K562 (cell line): ENCODE measurements at regions not wholly inside any gene's neighbourhood (a gene's known extent, or its start where the extent isn't known, plus 50 kb on each side); places are given as distances from the start of the nearest gene placed in this dataset.

Experiments
- ATAC-seq: fragments of 200-7000 bp; cut with Tn5 transposase; 3 replicates; pipeline ENCODE4 v1.9.1; 2020; ENCODE audit warnings: moderate library complexity
- BruUV-seq: library from RNA; stranded (reverse); fragments of 400-500 nt; replicated peaks from 2 replicates; lab custom pipeline; 2021; lab: Mats Ljungman, UMichigan
- CTCF ChIA-PET: fragments of 300-600 bp; formaldehyde crosslinking; extraction: SDS; loops from one replicate; lab custom pipeline; 2021; ENCODE audit warnings: low intra/inter-chr PET ratio; lab: Yijun Ruan, JAX
- POLR2A ChIA-PET: fragments of 300-600, 350-650 bp; sonication (Branson Sonifier 250); formaldehyde crosslinking; extraction: SDS; loops from one replicate; lab custom pipeline; 2021; ENCODE audit warnings: antibody characterized with exemption, inconsistent platforms; lab: Yijun Ruan, JAX
- DNase-seq, 4 experiments: peaks; one replicate each; pipeline versions ENCODE4 v3.0.0 to v3.0.0-alpha.2; 2011 to 2018; ENCODE audit warnings: low spot score in 3 of 4, mixed read lengths in 3 of 4; ENCODE audit errors: extremely low read depth in 1 of 4
- FAIRE-seq: peaks from 2 replicates; lab custom pipeline; 2011; peaks lifted over from hg19 to GRCh38; lab: Jason Lieb, UNC
- H2AFZ ChIP-seq: 2 replicates; pipeline ENCODE4 v1.6.0; 2011; ENCODE audit warnings: low read depth, low read length, control low read depth, inconsistent platforms
- H3K27ac ChIP-seq: fragments of 200-600 bp; 3 replicates; pipeline ENCODE4 v1.8.0; 2011; ENCODE audit warnings: low read depth, mild to moderate bottlenecking, control low read depth, inconsistent platforms, low read length, moderate library complexity, mixed read lengths; ENCODE audit errors: extremely low read depth
- H3K27me3 ChIP-seq, 2 experiments: fragments of 300-600 bp in 1 of 2; 2 replicates in 1 of 2; 3 replicates in 1 of 2; pipeline versions ENCODE4 v1.6.0 to v1.8.0; 2011; ENCODE audit warnings: inconsistent platforms in 2 of 2, low read length in 2 of 2, mild to moderate bottlenecking in 1 of 2, mixed read lengths in 1 of 2, moderate library complexity in 1 of 2; ENCODE audit not compliant: control insufficient read depth in 2 of 2, insufficient read depth in 2 of 2
- H3K36me3 ChIP-seq: fragments of 300-600 bp; 3 replicates; pipeline ENCODE4 v1.8.0; 2011; ENCODE audit warnings: mild to moderate bottlenecking, low read length, inconsistent platforms; ENCODE audit not compliant: control insufficient read depth, insufficient read depth
- H3K4me1 ChIP-seq, 2 experiments: fragments of 200-600 bp in 1 of 2; replicated peaks in 1 of 2; 2 replicates in 1 of 2; 3 replicates in 1 of 2; pipeline versions ENCODE4 v1.5.1 to v1.8.0; 2011; ENCODE audit warnings: inconsistent platforms in 2 of 2, low read length in 2 of 2, mild to moderate bottlenecking in 1 of 2, mixed read lengths in 1 of 2, moderate library complexity in 1 of 2; ENCODE audit not compliant: control insufficient read depth in 2 of 2, insufficient read depth in 2 of 2
- H3K4me2 ChIP-seq: 2 replicates; pipeline ENCODE4 v1.6.1; 2011; ENCODE audit warnings: low read length, control low read depth, inconsistent platforms, mixed read lengths; ENCODE audit not compliant: insufficient read depth
- H3K4me3 ChIP-seq: fragments of 200-600 bp; sonication (generic), shearing (Covaris generic); 2 replicates; pipeline ENCODE4 v1.5.1; 2016; ENCODE audit warnings: control low read depth, inconsistent platforms
- H3K79me2 ChIP-seq: fragments of 200-600 bp; 3 replicates; pipeline ENCODE4 v1.8.0; 2011; ENCODE audit warnings: low read length, inconsistent platforms; ENCODE audit not compliant: control insufficient read depth, insufficient read depth
- H3K9ac ChIP-seq, 2 experiments: 2 replicates each; pipeline versions ENCODE4 v1.6.0 to v1.6.1; 2011; ENCODE audit warnings: low read depth in 2 of 2, low read length in 2 of 2, control low read depth in 1 of 2, inconsistent platforms in 1 of 2, mild to moderate bottlenecking in 1 of 2, mixed read lengths in 1 of 2; ENCODE audit not compliant: insufficient read depth in 1 of 2
- H3K9me1 ChIP-seq: one replicate; pipeline ENCODE4 v1.6.0; 2011; ENCODE audit warnings: inconsistent platforms, mild to moderate bottlenecking, low read length, moderate library complexity; ENCODE audit not compliant: control insufficient read depth, insufficient read depth
- H3K9me3 ChIP-seq: replicated peaks from 2 replicates; pipeline ENCODE4 v1.5.1; 2011; ENCODE audit warnings: low read depth, low read length, inconsistent platforms; ENCODE audit not compliant: control insufficient read depth, insufficient read depth
- H4K20me1 ChIP-seq: replicated peaks from 2 replicates; pipeline ENCODE4 v1.6.1; 2011; ENCODE audit warnings: low read length, inconsistent platforms, mixed read lengths; ENCODE audit not compliant: control insufficient read depth, insufficient read depth
- CREBBP ChIP-seq: IDR thresholded peaks from one replicate; pipeline ENCODE4 v1.6.1; 2012; ENCODE audit warnings: low read depth, mild to moderate bottlenecking, control low read depth, inconsistent platforms, low read length
- CXXC5 ChIP-seq: fragments of 250-450 bp; sonication (Bioruptor Pico); IDR thresholded peaks from 2 replicates; pipeline ENCODE4 v1.8.0; 2022; ENCODE audit warnings: inconsistent platforms, mild to moderate bottlenecking, moderate library complexity
- HDAC1 ChIP-seq, 2 experiments: fragments of 450-650 bp; IDR thresholded peaks; 2 replicates each; pipeline ENCODE4 v1.6.1; 2016 to 2017; ENCODE audit warnings: inconsistent platforms in 1 of 2, mild to moderate bottlenecking in 1 of 2, moderate library complexity in 1 of 2
- JUN ChIP-seq, 2 experiments: sonication (generic) in 1 of 2; formaldehyde crosslinking in 1 of 2; IDR thresholded peaks; 2 replicates each; pipeline versions ENCODE4 v1.6.1 to v1.8.0; 2012 to 2022; ENCODE audit warnings: borderline replicate concordance in 2 of 2, mild to moderate bottlenecking in 2 of 2, improper control_type of control experiment in 1 of 2, low read depth in 1 of 2, low read length in 1 of 2, missing genetic modification reagents in 1 of 2
- MYBL2 ChIP-seq, 2 experiments: fragments of 450-650 bp in 1 of 2; sonication (generic) in 1 of 2; formaldehyde crosslinking in 1 of 2; IDR thresholded peaks; 2 replicates each; pipeline versions ENCODE4 v1.6.1 to v1.8.1; 2017 to 2022; ENCODE audit warnings: borderline replicate concordance in 1 of 2, inconsistent platforms in 1 of 2, low read depth in 1 of 2, mild to moderate bottlenecking in 1 of 2, missing genetic modification reagents in 1 of 2, moderate library complexity in 1 of 2
- TCF3 ChIP-seq: sonication (generic); formaldehyde crosslinking; IDR thresholded peaks from 2 replicates; pipeline ENCODE4 v1.4.0; 2020; ENCODE audit warnings: mild to moderate bottlenecking, missing genetic modification reagents
- ZNF12 ChIP-seq: sonication (generic); formaldehyde crosslinking; IDR thresholded peaks from 2 replicates; pipeline ENCODE4 v1.4.0; 2020; ENCODE audit warnings: mild to moderate bottlenecking, missing genetic modification reagents
- WGBS: fragments of 100-300 bp; shearing (Covaris generic); methylation state at CpG from one replicate; pipeline ENCODE4 v1.1.6; 2016; ENCODE audit warnings: low coverage, mixed read lengths; ENCODE audit not compliant: insufficient coverage; ENCODE audit errors: missing lambda C conversion rate; 5-methylcytosine and 5-hydroxymethylcytosine counted together
- in situ Hi-C: fragments of 300-500 bp; cut with MboI; formaldehyde crosslinking; loops from 4 replicates; pipeline ENCODE4 v1.15.0; 2018; ENCODE audit warnings: inconsistent platforms, mixed read lengths
- intact Hi-C: fragments of 100-400 bp; cut with micrococcal nuclease; formaldehyde crosslinking; loops from 2 replicates; pipeline ENCODE4 v1.14.2; 2022
- TF ChIP-seq, protein P1 (sequence below): sonication (generic); formaldehyde crosslinking; IDR thresholded peaks from 2 replicates; pipeline ENCODE4 v1.8.1; 2023; ENCODE audit warnings: missing genetic modification reagents, mild to moderate bottlenecking, borderline replicate concordance
- TF ChIP-seq, protein P2 (sequence below): fragments of 450-650 bp; IDR thresholded peaks from 2 replicates; pipeline ENCODE4 v1.6.1; 2016; ENCODE audit warnings: missing biosample characterization, missing genetic modification characterization
- TF ChIP-seq, protein P3 (sequence below): fragments of 450-650 bp; IDR thresholded peaks from 2 replicates; pipeline ENCODE4 v1.6.1; 2017; ENCODE audit warnings: antibody characterized with exemption, mild to moderate bottlenecking

DNA sequence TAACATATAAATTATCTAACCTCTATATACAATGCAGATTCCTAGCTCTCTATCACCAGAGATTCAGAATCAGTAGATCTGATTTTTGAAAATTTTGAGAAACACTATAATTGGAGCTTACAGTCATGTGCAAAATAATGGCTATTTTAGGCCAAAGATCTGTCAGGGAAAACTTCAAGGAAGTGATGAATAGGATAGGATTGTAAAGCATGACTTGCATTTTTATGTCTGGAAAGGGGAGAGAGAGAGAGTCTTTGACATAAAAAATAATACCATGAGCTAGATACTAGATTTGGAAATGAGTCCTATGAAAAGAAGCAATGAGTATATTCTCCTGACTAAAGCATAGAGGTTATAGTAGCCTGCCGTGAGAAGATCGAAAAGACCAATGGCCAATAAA, 181.1 kb downstream of the SDHAF3 start (continued):
- TF ChIP-seq HDAC1 (IDR thresholded peaks at IDR 0.05) = no peak
- no peak for TF ChIP-seq CREBBP
- TF ChIP-seq, protein P1, sequence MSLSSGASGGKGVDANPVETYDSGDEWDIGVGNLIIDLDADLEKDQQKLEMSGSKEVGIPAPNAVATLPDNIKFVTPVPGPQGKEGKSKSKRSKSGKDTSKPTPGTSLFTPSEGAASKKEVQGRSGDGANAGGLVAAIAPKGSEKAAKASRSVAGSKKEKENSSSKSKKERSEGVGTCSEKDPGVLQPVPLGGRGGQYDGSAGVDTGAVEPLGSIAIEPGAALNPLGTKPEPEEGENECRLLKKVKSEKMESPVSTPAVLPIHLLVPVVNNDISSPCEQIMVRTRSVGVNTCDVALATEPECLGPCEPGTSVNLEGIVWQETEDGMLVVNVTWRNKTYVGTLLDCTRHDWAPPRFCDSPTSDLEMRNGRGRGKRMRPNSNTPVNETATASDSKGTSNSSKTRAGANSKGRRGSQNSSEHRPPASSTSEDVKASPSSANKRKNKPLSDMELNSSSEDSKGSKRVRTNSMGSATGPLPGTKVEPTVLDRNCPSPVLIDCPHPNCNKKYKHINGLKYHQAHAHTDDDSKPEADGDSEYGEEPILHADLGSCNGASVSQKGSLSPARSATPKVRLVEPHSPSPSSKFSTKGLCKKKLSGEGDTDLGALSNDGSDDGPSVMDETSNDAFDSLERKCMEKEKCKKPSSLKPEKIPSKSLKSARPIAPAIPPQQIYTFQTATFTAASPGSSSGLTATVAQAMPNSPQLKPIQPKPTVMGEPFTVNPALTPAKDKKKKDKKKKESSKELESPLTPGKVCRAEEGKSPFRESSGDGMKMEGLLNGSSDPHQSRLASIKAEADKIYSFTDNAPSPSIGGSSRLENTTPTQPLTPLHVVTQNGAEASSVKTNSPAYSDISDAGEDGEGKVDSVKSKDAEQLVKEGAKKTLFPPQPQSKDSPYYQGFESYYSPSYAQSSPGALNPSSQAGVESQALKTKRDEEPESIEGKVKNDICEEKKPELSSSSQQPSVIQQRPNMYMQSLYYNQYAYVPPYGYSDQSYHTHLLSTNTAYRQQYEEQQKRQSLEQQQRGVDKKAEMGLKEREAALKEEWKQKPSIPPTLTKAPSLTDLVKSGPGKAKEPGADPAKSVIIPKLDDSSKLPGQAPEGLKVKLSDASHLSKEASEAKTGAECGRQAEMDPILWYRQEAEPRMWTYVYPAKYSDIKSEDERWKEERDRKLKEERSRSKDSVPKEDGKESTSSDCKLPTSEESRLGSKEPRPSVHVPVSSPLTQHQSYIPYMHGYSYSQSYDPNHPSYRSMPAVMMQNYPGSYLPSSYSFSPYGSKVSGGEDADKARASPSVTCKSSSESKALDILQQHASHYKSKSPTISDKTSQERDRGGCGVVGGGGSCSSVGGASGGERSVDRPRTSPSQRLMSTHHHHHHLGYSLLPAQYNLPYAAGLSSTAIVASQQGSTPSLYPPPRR (CRISPR knock-in tag) = no peak

DNA sequence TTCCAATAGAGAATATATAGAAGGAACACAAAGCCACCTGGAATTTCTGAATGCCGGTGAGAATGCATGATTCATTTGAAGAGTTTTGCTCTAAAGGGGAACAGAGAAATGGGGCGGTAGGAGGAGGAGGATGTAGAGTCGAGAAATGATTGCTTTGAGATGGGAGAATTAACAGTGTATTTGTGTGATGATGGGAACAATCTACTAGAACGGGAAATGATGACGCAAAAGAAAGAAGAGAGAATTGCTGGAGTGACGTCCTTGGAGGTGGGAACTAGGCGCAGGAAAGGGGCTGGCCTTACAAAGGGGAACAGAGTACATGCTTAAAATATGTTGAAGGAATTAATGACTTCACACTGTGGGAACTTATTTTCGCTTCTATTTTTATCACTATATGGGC, 188.1 kb downstream of the SDHAF3 start:
- Histone ChIP-seq H3K36me3 (no peaks in the 10 kb centered on the region), H2AFZ (no peak overlapping the region), H4K20me1 (no peaks in the 10 kb centered on the region), H3K4me1 (no peaks in the 10 kb centered on the region), H3K27me3 (peaks cover 2 to 6% of the 10 kb centered on the region in 2 experiments; a peak in 2 of 5 replicates), H3K4me3 (no peak overlapping the region), H3K4me2 (no peak overlapping the region), H3K9me3 (no peaks in the 10 kb centered on the region), H3K27ac (no peak overlapping the region), H3K79me2 (no peaks in the 10 kb centered on the region), H3K9ac (no peak overlapping the region), H3K9me1 (no peaks in the 10 kb centered on the region)
- in situ Hi-C loops (no loop called here), intact Hi-C loops (no loop called here)
- ATAC-seq (no peak), FAIRE-seq (no peak), DNase-seq (no peak)
- TF ChIP-seq ZNF12 (CRISPR knock-in tag) = no peak
- no peak for TF ChIP-seq CXXC5 (CRISPR knock-in tag)
- no peak for TF ChIP-seq JUN (IDR thresholded peaks at IDR 0.05; ENCODE audit: borderline replicate concordance, low read depth, low read length)
- no peak for TF ChIP-seq JUN (CRISPR knock-in tag; IDR thresholded peaks at IDR 0.05; ENCODE audit: borderline replicate concordance)
- no peak for TF ChIP-seq MYBL2 (IDR thresholded peaks at IDR 0.05; ENCODE audit: low read depth)
- no peak for TF ChIP-seq MYBL2 (CRISPR knock-in tag; IDR thresholded peaks at IDR 0.05; ENCODE audit: borderline replicate concordance)
- no peak for TF ChIP-seq TCF3 (CRISPR knock-in tag)
- TF ChIP-seq, protein P2, sequence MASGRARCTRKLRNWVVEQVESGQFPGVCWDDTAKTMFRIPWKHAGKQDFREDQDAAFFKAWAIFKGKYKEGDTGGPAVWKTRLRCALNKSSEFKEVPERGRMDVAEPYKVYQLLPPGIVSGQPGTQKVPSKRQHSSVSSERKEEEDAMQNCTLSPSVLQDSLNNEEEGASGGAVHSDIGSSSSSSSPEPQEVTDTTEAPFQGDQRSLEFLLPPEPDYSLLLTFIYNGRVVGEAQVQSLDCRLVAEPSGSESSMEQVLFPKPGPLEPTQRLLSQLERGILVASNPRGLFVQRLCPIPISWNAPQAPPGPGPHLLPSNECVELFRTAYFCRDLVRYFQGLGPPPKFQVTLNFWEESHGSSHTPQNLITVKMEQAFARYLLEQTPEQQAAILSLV (tag) = no peak
- TF ChIP-seq, protein P3, sequence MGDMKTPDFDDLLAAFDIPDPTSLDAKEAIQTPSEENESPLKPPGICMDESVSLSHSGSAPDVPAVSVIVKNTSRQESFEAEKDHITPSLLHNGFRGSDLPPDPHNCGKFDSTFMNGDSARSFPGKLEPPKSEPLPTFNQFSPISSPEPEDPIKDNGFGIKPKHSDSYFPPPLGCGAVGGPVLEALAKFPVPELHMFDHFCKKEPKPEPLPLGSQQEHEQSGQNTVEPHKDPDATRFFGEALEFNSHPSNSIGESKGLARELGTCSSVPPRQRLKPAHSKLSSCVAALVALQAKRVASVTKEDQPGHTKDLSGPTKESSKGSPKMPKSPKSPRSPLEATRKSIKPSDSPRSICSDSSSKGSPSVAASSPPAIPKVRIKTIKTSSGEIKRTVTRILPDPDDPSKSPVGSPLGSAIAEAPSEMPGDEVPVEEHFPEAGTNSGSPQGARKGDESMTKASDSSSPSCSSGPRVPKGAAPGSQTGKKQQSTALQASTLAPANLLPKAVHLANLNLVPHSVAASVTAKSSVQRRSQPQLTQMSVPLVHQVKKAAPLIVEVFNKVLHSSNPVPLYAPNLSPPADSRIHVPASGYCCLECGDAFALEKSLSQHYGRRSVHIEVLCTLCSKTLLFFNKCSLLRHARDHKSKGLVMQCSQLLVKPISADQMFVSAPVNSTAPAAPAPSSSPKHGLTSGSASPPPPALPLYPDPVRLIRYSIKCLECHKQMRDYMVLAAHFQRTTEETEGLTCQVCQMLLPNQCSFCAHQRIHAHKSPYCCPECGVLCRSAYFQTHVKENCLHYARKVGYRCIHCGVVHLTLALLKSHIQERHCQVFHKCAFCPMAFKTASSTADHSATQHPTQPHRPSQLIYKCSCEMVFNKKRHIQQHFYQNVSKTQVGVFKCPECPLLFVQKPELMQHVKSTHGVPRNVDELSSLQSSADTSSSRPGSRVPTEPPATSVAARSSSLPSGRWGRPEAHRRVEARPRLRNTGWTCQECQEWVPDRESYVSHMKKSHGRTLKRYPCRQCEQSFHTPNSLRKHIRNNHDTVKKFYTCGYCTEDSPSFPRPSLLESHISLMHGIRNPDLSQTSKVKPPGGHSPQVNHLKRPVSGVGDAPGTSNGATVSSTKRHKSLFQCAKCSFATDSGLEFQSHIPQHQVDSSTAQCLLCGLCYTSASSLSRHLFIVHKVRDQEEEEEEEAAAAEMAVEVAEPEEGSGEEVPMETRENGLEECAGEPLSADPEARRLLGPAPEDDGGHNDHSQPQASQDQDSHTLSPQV = no peak
- POLR2A ChIA-PET = no interaction called here
- 3% methylated on average over 8 of the region's 8 CpGs for WGBS
- no TSS peak for BruUV-seq
- CTCF ChIA-PET = no interaction called here
